GM18873 (cell line): ENCODE measurements at regions not wholly inside any gene's neighbourhood (a gene's known extent, or its start where the extent isn't known, plus 50 kb on each side); places are given as distances from the start of the nearest gene placed in this dataset.

Experiments
- ATAC-seq: cut with Tn5 transposase; IDR thresholded peaks from one replicate; pipeline ENCODE4 v1.9.1; 2021; ENCODE audit warnings: mild to moderate bottlenecking, moderate library complexity, moderate number of reproducible peaks; ENCODE audit not compliant: unreplicated experiment, low FRiP score

DNA sequence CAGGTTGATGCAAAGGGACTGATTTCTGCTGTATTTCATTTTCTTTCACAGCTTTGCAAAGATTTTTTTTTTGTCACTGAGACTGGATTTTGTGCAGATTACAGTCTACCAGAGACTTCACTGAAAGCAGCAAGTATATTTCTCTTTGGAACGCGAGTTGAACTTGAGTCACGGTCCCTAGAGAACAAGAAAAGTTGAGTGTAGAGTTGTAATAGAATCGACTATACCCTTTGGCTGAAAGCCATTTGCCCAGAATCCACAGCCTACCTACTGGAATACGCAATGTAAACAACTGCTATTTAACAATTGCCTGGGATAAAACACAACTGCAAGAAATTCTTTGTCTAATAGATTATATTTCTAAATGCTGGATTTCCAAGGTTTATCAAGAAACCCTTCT is 520.6 kb downstream of the HDGFL1 start:
- ATAC-seq: no peak

DNA sequence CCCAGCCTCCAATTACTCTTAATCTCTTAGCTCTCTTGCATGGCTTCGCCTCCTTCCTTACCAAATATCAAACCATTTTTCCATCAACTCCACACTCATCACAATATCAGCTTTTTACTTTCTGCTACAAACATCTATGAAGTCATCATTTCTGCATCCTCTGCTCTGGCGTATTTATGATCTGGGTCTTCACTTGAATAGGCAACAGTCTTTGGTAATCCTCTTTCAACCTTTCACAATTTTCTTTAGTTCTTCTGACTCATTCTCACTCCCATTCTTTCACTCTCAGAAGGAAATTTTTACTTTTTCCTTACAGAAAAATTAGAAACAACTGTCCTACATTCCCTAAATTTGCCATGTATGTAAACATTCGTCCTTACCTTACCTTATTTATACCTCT is 522.4 kb downstream of the HDGFL1 start:
- no peak for ATAC-seq

DNA sequence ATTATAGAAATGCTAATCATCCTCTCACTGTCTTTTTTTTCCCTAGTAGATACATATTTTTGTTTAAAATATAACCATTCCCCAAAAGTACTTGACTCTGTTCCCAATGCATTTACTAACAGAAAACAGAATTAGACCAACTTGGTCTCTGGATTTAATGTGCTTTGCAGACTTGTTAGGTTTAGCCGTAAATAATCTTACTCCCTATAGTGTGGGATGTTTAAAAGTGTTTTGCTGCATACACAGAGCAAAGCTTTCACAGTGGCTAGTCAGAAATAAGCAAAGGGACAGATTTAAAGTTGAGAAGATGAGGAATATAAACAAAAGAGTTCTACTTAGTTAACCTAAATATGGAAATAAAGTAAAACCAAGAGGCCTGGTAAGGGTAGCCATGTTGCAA is 527.5 kb downstream of the HDGFL1 start:
- ATAC-seq: no peak

DNA sequence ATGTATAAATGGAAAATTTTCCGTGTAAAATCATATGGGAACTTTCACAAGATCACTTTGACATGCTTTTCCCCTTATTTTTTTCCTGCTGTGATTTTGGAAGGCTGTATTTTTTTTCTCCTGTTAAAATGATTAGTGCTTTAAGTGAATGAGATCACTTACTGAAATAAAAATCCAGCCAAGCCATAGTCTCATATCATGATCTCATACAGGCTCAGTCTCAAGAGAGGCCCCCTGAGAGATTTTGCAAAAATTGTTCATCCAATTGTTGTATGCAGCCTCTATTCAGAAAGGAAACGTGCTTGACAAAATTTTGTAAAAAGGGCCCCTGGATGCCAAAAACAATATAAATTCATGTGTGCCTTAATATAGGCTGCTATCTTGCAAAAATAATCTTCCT is 528.2 kb downstream of the HDGFL1 start:
- no peak for ATAC-seq

DNA sequence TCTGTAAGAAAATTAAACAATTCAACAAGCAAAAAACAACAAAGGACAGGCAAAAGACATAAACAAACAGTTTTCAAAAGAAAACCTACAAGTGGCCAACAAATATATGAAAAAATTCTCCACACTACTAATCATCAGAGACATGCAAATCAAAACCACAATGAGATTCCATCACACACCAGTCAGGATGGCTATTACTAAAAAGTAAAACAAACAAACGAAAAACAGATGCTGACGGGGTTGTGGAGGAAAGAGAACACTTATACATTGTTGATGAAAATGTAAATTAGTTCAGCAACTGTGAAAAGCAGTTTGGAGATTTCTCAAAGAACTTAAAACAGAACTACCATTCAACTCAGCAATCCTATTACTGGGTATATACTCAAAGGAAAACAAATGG is 537.6 kb downstream of the HDGFL1 start:
- no peak for ATAC-seq

DNA sequence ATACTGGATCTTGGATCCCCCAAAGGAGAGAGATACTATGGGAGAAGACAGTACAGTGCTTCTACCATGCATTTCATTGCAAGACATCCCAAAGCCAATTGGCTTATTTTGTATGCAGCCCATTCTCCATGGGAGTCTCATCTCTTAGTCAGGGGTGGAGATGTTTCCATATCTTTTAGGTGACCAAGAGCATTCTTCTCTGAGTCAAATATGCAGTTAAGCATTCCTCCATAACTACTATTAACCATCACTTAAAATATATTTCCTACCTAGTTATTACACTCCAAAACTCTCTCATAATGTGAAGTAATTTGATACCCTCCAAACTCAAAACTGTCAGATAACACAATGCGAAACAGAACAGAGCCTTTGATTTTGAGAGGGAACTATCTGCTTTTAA is 542.6 kb downstream of the HDGFL1 start:
- ATAC-seq: no peak

DNA sequence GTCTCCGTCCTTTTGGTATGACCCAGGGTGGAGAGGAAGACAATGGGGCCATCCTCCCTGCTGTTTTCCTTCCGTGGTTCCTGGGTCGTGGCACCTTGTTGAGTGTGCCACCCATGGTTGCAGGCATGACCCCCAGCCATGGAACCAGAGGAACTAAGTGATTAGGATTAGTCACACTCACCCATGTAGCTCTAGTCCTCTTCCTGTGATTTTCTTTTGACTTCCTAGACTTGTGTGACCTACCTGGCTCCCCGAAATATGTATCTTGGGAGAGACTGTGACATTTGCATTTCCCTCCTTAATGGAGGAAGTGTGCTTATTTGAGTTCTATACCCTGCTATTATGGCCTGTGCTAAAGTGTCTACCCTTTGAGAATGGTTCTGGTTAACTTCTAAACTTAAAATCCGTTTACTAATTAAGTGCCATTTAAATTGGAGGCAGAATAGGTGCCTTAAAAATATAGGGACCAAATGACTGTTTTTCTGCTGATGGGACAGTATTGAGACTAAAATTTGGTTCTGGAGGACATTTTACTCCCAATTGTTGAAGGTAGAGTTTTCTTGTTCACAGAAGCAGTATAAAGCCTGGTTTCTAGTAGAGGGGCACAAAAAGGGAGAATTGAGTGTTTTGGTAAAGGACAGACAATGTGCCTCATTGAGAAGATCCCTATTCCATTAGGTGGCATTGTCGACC is 545.6 kb downstream of the HDGFL1 start:
- ATAC-seq: no peak

DNA sequence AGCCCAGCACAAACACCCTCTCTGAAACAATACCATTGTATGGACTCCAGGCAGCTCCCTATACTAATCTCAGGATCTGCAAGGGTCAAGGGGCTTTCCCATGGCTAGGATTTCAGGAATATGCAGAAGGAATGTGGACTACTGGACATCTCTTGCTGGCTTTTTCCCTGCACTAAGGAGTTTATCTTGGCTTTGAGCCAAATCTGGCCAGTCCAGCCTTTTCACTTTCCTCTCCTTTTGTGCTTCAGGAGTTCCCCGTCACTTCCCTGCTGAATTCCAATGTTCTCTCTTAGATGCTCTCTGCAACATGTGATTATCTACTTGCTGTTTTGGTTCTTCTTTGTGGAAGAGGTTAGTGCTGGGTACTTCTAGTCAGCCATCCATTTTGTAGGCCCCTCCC is 568.2 kb downstream of the HDGFL1 start:
- ATAC-seq: no peak

DNA sequence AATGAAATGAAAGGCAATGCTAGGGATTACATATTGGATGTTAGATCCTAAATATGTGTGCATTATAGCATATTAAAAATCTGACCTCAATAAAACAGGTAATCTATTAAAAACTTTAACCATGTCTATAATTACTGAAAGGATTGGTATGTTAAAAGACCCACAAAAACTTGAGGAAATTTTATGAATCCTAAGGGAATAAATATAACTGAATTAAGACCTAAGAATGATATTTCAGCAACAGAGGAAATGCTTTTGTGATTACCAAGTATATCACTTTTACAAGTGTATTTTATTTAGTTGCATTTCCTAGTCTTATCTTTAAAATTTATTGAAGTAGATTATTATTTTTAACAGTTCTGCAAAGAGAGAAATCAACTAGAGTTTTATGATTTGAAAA is 571.5 kb downstream of the HDGFL1 start:
- ATAC-seq: no peak

DNA sequence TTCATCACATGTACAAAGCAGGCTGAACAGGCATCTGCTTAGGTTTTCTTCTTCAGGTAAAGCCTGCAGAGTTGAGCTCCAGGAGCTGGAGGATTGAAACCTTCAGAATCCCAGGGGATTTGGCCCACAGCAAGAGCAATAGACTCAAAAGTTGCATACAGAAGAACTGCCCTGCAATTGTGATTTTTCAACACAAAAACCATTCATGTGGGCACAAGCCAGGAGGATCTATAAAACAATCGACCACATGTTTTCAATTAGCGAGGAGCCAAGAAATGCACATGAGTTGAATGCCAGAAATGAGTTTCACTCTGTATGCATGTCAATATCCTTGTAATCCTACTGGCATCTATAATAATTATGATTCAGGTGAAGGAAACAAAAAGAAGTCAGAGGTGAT is 576.4 kb downstream of the HDGFL1 start:
- no peak for ATAC-seq

DNA sequence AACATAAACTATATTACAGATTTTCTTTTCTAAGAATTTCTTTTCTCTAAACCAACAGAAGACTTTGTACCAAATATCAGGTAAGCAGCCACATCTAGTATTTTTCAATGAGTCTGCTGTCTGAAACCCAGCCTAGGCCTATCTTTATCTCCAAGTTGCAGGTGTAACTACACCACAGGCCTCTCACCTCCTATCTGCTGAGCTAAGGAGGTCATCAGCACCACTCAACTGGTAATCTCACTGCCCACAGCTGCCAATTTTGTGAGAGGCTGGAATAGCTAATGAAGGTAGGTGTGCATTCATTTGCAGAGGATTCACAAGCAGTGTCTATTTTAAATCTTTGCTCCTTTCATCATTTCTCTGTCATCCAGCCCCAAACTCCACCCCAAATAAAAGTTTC is 584.8 kb downstream of the HDGFL1 start:
- no peak for ATAC-seq

DNA sequence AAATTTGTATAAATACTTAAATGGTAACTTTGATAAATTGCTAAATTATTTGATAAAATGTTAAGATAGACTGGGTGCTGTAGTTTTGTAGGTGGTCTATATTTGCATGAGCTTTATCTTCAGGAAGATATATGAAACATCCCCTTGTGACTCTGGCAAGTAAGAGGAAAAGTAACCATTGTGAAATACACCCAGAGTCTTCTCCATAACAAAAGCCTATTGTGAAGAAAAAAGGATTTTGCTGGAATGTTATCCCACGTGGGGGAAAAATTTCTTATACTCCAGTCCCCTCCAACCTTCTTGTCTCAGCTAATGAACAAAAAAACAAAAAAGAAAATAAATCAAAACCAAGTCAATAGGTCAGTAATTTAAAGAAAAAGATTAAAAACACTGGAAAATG is 600.7 kb downstream of the HDGFL1 start:
- no peak for ATAC-seq

DNA sequence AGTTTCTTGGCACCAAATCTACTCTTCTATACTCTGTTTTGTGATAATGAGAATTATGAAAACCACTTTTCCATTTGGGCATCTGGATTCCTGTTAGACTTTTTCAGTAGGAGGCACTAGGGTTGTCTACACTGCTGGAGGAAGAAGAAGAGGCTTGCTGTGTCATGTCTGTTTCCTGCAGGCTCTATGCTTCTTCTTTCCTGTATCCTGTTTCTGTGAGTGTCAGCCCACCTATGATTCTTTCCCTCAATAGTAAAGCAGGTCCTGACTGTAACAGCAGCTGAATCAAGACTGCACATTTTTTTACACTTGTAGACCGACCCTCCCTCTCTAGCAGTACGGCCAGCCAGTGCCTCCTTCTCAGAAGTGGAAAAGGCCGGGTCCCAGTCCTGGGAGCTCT is 603.9 kb downstream of the HDGFL1 start:
- ATAC-seq: no peak

DNA sequence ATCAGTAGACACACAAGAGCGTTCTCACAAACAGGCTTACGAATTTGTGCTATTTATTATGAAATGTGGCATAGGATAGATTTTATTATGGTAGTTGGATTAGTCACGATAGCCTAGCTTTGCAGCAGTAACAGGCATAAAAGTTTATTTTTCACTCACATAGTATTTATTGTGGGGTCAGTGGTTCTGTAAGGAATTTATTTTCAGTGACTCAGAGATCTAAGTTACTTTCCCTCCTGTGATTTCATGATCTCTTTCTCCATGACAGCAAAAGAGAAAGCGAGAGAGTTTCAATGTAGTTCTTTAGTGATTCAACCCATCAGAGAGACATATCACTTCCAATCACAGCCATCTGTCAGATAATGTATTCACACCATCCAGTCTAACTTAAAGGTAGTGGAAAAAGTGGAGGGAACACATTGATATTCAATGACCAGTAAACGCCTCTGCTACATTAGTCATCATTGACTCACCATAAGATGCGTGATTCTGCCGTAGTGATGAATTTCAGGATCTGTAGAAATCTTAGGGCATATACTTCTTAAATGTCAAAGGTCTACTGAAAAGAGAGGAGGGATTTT is 605.5 kb downstream of the HDGFL1 start:
- ATAC-seq: no peak

DNA sequence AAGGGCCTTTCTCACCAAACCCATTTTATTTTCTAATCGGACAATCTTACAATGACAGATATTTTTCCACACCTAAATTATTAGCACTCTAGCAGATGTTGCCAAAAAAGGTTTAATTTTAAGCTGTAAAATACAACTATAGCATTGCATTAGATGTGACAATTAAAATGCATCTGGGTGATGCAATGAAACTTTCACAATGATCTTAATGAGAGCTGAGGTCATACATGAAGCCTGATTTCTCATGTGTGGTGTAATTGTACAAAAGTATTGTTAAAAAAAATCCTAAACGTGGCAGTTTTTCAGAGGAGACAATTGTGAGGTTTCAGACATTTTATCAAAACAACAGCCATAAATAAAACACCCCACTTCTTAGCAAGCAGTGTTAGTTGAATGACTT is 606.0 kb downstream of the HDGFL1 start:
- ATAC-seq: no peak

DNA sequence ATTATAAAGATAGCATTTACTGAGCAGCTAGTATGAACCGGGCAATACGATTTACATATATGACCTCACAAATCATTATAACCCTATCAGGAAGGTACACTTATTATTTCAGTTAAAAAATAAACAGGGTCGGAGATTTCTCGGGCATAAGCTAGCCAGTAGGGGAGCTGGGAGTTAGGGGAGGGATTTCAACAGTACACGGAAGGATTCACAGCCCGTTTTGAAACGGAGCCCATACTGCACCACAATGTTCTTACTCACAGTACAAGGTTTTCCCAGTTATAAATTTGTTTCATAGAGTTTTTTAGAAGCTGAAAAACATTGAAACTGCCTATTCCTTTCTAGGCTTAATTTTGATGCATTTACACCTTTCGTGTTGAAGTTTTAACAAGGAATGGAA is 607.1 kb downstream of the HDGFL1 start:
- ATAC-seq: no peak

DNA sequence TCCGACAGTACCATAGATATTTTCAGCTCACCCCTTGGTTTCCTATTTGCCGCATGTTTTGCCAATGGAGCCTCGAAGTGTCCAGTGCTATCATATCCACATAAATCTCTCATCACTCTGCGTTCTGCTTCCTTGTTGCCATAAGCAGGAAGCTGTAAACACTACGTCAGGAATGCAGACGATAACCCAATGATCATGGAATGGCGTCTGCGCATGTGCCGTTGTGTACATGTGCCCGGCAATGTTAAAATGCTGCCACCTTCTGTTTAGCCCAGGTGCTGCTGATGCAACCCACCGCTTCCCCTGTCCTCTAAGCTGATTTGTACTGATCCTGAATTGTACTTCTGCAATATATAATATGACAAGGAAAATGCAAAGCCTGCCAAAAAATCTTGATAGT is 607.5 kb downstream of the HDGFL1 start:
- ATAC-seq: no peak

DNA sequence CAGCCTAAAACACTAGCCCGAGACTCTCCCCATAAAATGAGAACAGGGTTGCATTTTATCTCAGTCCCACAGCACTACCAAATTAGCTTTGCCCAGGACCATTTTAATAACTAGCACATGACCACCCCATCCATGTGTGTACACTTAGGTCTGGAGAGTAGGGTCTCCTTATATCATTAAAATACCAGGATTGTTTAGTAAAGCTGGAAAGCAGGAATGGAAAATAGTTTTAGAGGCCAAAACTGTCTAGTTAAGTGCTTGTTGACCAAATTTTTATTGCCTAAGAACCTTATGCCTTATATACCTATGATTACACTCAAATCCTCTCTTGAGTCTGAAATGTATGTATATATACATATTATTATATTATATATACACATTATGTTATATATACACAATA is 608.4 kb downstream of the HDGFL1 start:
- no peak for ATAC-seq

DNA sequence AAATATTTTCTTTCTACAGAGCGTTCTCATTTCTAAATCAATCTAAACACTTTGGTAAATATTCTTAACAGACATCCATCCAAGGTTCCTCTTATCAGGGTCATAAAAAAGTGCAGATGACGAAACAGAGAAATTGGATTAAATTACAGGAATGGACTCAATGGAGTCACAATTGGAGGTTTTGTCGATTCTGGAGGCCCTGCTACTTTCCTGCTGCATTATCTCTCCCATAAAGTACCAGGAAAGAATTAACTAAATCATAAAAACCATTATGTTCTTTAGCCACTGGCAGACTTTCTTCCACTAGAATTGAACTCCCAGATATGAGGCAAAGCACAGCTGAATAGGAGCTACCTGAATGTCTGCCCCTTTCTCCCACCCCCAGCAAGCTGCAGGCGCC is 610.6 kb downstream of the HDGFL1 start:
- ATAC-seq: no peak

DNA sequence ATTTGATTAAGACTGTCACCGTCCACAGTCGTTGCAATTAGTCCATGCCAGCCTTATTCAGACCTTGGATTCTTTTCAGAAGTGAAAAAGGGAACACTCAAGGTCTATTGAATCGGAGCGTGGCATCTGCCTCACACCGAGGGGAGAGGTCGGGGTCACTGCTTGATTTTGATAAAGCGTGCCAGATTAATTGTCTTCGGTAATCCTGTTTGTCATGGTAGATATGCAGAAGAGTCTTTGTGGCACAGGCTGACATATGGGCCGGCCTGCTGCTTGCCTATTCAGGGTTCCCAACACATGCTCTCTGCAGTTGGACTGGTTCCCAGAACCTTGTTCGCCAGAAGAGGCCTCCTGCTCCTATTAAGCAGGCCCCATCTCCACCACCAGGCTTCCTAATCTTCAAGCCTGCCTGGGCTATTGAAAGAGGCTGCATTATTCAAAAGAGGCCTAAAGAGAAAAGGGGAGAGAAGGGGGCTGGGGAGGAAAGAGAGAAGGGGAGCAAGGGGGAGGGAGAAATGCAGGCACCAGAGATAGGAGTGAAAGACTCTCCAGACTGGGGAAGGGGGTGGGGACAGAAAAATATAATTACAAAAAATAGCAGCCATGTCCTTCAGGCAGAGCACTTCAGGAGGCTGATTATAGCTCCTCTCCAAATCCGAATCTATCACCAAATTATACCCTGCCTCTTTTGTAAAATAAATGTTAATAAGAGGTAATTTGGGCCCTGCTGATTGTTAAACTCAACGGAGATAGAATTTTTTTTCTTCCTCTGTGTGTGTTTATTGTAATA is 611.3 kb downstream of the HDGFL1 start:
- no peak for ATAC-seq

DNA sequence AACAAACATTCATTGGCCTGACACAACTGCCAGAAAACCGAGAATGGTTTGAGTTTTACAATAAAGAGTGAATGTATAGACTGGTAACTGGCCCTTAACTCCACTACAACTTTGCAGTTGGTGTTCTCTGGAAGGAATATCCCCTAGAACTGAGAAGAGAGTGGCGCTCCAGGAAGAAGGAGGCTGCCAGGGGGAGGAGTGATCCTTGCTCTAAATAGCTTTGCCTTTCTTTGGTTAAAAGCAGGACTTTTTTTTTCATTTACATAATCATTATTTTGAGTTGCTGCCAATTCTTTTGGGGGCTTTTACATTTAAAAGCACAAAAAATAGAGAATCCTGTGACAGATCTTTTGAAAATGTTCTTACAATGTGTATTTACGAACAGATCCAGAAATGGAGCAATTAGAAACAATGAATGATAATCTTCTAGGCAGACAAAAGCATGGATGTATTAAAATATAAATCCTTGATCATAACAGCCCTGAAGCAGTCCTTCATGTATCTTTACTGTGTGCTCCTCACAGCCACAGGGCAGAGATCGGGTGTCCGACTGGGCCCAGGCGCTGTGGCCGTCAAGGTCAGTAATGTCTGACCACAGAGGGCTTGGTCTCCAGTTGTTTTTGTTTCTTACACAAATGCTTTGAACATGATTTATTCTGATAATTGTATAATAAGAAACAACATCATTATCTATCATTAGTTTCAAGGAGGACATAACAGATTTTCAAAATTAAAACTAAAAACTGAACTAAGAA is 612.2 kb downstream of the HDGFL1 start:
- no peak for ATAC-seq
